HG03520 (cell line): ENCODE measurements at regions not wholly inside any gene's neighbourhood (a gene's known extent, or its start where the extent isn't known, plus 50 kb on each side); places are given as distances from the start of the nearest gene placed in this dataset.

Source experiments
- ATAC-seq: cut with Tn5 transposase; IDR thresholded peaks from one replicate; pipeline ENCODE4 v1.9.1; 2021; ENCODE audit warnings: mild to moderate bottlenecking, moderate library complexity; ENCODE audit not compliant: unreplicated experiment

DNA sequence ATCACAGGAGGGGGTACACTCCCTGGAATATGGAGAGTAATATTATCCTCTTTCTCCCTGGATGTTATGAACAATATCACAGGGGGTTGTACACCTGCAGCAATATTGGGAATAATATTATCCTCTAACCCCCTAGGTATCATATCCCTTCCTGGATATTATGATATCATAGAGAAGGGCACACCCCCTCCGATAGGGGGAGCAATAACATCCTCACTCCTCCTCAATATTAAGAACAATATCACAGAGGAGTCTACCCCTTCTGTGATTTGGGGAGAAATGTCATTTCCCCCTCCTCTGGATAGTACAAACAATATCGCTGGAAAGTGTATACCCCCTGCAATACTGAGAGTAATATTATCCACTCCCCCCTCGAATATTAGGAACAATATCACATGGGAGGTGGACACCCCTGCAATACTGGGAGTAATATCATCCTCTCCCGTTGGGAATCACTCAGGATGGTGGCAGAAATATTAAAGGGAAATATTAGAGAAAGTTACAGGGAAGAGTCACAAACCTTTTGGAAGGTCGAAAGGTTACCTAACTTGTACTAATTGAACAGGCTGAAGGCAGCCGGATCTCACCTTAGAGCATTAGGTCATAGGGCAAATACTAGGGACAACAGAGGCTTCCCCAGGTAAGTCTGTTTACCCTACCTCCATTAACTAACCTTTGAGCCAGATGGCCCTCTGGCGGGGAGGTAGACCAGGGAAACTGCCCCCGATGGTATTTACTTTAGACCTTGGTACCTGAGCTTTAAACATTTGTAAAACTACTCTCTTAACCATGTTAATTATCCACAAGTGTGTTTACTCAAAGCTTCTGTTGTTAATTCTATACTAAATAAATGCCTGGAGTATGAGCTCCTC, 57.5 kb upstream of the FREM1 start:
- no peak for ATAC-seq

GRCh38 chr9:14962193-14962882, 52.1 kb upstream of the FREM1 start:
- ATAC-seq = no peak

- no peak for ATAC-seq
Measured at GRCh38 chr9:14961372-14962068, 51.3 kb upstream of the FREM1 start.

- ATAC-seq = no peak
Measured at GRCh38 chr9:14960881-14961280, 50.7 kb upstream of the FREM1 start.
